Ovary (tissue), 3 donors: ENCODE measurements at regions not wholly inside any gene's neighbourhood (a gene's known extent, or its start where the extent isn't known, plus 50 kb on each side); places are given as distances from the start of the nearest gene placed in this dataset.

Experiments
- EP300 ChIP-seq: sonication (generic); formaldehyde crosslinking; IDR thresholded peaks from one replicate; pipeline ENCODE4 v1.6.1; 2017; ENCODE audit warnings: antibody characterized with exemption
- TF ChIP-seq, protein P1 (sequence below), 3 donors: fragments of 450-650 bp in 2 of 3; fragments of 200-600 bp in 1 of 3; IDR thresholded peaks; one replicate each; pipeline versions ENCODE4 v1.5.1 to v1.8.0; 2016 to 2022; ENCODE audit warnings: antibody characterized with exemption in 3 of 3, mild to moderate bottlenecking in 1 of 3
- donor health status: DM: no; HTN: no; CAD: no.

DNA sequence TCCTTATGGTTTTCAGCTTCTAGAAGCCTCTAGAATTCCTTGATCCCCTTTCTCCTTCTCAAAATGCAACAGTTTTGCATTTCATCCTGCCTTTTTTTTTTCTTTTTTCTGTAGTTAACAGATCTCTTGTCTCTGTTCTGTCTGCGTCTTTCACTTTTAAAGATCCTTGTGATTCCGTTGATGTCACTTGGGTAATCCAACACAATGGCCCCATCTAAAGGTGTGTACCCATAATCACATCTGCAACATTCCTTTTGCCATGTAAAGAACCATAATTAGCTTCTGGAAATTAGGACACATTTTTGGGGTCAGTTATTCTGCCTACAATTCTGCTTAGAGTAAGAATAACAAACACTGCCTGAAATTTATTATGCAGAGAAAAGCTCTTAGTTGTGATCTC lies 1180.9 kb upstream of the ADGRL3 start:
- no peak for TF ChIP-seq EP300
- TF ChIP-seq, protein P1, sequence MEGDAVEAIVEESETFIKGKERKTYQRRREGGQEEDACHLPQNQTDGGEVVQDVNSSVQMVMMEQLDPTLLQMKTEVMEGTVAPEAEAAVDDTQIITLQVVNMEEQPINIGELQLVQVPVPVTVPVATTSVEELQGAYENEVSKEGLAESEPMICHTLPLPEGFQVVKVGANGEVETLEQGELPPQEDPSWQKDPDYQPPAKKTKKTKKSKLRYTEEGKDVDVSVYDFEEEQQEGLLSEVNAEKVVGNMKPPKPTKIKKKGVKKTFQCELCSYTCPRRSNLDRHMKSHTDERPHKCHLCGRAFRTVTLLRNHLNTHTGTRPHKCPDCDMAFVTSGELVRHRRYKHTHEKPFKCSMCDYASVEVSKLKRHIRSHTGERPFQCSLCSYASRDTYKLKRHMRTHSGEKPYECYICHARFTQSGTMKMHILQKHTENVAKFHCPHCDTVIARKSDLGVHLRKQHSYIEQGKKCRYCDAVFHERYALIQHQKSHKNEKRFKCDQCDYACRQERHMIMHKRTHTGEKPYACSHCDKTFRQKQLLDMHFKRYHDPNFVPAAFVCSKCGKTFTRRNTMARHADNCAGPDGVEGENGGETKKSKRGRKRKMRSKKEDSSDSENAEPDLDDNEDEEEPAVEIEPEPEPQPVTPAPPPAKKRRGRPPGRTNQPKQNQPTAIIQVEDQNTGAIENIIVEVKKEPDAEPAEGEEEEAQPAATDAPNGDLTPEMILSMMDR (IDR thresholded peaks at IDR 0.05), result no peak
